NCI-H2029 treated with DMSO at 0.1 percent for 48 hours (cell line): ENCODE measurements at regions not wholly inside any gene's neighbourhood (a gene's known extent, or its start where the extent isn't known, plus 50 kb on each side); places are given as distances from the start of the nearest gene placed in this dataset.
"Not testable (repeated sequence)": the region's sequence is repeated elsewhere in the genome, so short reads cannot be mapped to it uniquely, and the experiment has no call there.

Experiments used
- DNase-seq: peaks from one replicate; lab custom pipeline; 2025; lab: John Stamatoyannopoulos, UW

GRCh38 chr4:23999714-24000469 lies 110.0 kb upstream of the PPARGC1A start:
- DNase-seq = no peak

GRCh38 chr4:23993373-23993772 lies 103.5 kb upstream of the PPARGC1A start:
- no peak for DNase-seq

GRCh38 chr4:23991444-23991843 lies 101.6 kb upstream of the PPARGC1A start:
- DNase-seq = no peak

GRCh38 chr4:23986270-23986669 lies 96.4 kb upstream of the PPARGC1A start:
- DNase-seq = no peak

- no peak for DNase-seq
These were observed 91.5 kb upstream of the PPARGC1A start for GRCh38 chr4:23981328-23981727.

- no peak for DNase-seq
These were observed 89.7 kb upstream of the PPARGC1A start for GRCh38 chr4:23979534-23979933.

GRCh38 chr4:23978002-23978401 lies 88.2 kb upstream of the PPARGC1A start:
- DNase-seq = no peak

- DNase-seq = no peak
These were observed 86.6 kb upstream of the PPARGC1A start for GRCh38 chr4:23976423-23976822.

GRCh38 chr4:23973308-23973855 lies 83.5 kb upstream of the PPARGC1A start:
- DNase-seq = no peak

- DNase-seq = no peak
These were observed 83.0 kb upstream of the PPARGC1A start for GRCh38 chr4:23972805-23973204.

- DNase-seq = no peak
These were observed 82.3 kb upstream of the PPARGC1A start for GRCh38 chr4:23972187-23972586.

GRCh38 chr4:23970201-23970850 lies 80.5 kb upstream of the PPARGC1A start:
- DNase-seq = no peak

- no peak for DNase-seq
These were observed 79.8 kb upstream of the PPARGC1A start for GRCh38 chr4:23969635-23970145.

- no peak for DNase-seq
These were observed 77.4 kb upstream of the PPARGC1A start for GRCh38 chr4:23967281-23967680.

GRCh38 chr4:23966725-23967124 lies 76.9 kb upstream of the PPARGC1A start:
- no peak for DNase-seq

GRCh38 chr4:23962462-23962861 lies 72.6 kb upstream of the PPARGC1A start:
- no peak for DNase-seq

GRCh38 chr4:23961395-23961794 lies 71.5 kb upstream of the PPARGC1A start:
- DNase-seq = not testable (repeated sequence)

GRCh38 chr4:23959396-23960148 lies 69.7 kb upstream of the PPARGC1A start:
- no peak for DNase-seq

- peak; percentile 15 for DNase-seq
These were observed 68.9 kb upstream of the PPARGC1A start for GRCh38 chr4:23958749-23959148.

GRCh38 chr4:23957465-23957864 lies 67.6 kb upstream of the PPARGC1A start:
- no peak for DNase-seq

GRCh38 chr4:23956601-23957364 lies 66.9 kb upstream of the PPARGC1A start:
- no peak for DNase-seq

GRCh38 chr4:23952258-23952657 lies 62.4 kb upstream of the PPARGC1A start:
- DNase-seq = no peak
